WI38 (cell line): ENCODE measurements at regions not wholly inside any gene's neighbourhood (a gene's known extent, or its start where the extent isn't known, plus 50 kb on each side); places are given as distances from the start of the nearest gene placed in this dataset.
"Not testable (repeated sequence)": the region's sequence is repeated elsewhere in the genome, so short reads cannot be mapped to it uniquely, and the experiment has no call there.

Source experiments
- H3K4me3 ChIP-seq: 2 replicates; pipeline ENCODE4 v1.5.1; 2011; ENCODE audit warnings: low read depth, mild to moderate bottlenecking, control low read depth, low read length
- CTCF ChIP-seq: IDR thresholded peaks from 2 replicates; pipeline ENCODE4 v1.5.1; 2012; ENCODE audit warnings: low read depth, mild to moderate bottlenecking, control low read depth, low read length

GRCh38 chr20:48444249-48444648, 383.6 kb downstream of the PREX1 start:
- no peak overlapping the region for H3K4me3 ChIP-seq
- TF ChIP-seq CTCF: no peak

- no peak overlapping the region for H3K4me3 ChIP-seq
- no peak for TF ChIP-seq CTCF
Observed at GRCh38 chr20:48440916-48441315, 386.9 kb downstream of the PREX1 start.

- not testable (repeated sequence) for H3K4me3 ChIP-seq
Observed at GRCh38 chr20:48440261-48440660, 387.5 kb downstream of the PREX1 start.

GRCh38 chr20:48437146-48437545, 390.7 kb downstream of the PREX1 start:
- TF ChIP-seq CTCF: no peak
- H3K4me3 ChIP-seq: no peak overlapping the region

- H3K4me3 ChIP-seq: not testable (repeated sequence)
Observed at GRCh38 chr20:48436609-48437008, 391.2 kb downstream of the PREX1 start.

GRCh38 chr20:48433178-48433577, 394.6 kb downstream of the PREX1 start:
- H3K4me3 ChIP-seq: no peak overlapping the region
- TF ChIP-seq CTCF: no peak

- TF ChIP-seq CTCF: no peak
Observed at GRCh38 chr20:48432494-48432832, 395.3 kb downstream of the PREX1 start.

GRCh38 chr20:48431653-48432493, 395.9 kb downstream of the PREX1 start:
- TF ChIP-seq CTCF: no peak
- no peak overlapping the region for H3K4me3 ChIP-seq

More at GRCh38 chr20:48432494-48432832, 395.3 kb downstream of the PREX1 start:
- H3K4me3 ChIP-seq: no peak overlapping the region
